ENCODE measurements at regions not wholly inside any gene's neighbourhood (a gene's known extent, or its start where the extent isn't known, plus 50 kb on each side); places are given as distances from the start of the nearest gene placed in this dataset.
"Not testable (repeated sequence)": the region's sequence is repeated elsewhere in the genome, so short reads cannot be mapped to it uniquely, and the experiment has no call there.

DNA sequence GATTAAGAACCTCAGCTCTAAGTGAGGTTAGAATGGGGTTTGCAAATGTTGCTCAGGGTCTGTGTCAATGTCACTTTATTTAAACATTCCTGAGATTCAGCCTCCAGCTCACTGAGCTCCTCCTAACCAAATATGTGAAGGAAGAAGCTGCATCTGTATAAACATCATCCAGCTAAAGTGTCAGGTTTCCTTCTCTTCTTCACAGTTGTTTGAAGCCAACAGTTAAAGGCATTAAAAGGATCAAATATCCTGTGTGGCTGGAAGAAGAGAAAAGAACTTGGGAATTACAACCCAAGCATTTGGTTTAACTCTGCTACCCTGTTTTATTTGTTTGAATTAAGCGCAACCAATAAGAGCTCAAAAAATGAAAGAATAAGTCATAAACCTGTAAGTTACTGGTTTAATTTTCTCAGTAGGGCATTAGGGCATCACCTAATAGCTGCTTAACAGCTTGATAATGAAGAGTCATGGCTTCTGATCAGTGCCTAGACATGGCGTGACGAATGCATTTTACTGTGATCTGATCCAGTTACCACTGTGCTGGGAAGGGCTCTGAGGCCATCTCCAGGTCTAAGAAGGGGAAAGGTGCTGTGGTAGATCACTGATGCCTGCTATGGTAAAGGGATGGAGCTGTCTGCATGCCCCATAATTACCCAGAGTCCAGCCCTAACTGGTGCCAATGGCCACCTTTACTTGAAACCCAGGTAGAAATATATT is 165.7 kb upstream of the TSC22D2 start:
- DNase-seq (ENCODE audit: low spot score): no peak

DNA sequence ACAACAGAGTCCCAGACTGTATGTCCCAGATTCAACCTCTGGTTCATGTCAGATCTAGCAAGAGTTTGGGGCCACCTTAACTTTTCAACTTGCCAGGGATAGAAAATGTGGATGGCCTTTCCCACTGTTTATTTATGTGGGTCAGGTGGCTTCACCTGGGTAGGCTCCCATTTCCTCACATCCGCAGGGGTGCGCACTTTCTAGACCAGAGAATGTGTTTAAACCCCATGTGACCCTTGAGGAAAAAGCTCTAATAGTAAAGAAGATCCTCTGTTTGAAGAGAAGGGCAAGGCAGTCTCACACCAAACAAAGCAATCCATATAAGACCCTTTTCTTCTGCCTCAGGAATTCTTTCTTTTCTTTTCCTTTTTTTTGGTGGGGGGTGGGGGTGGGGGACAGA is 167.2 kb upstream of the TSC22D2 start:
- DNase-seq (ENCODE audit: low spot score): no peak

DNA sequence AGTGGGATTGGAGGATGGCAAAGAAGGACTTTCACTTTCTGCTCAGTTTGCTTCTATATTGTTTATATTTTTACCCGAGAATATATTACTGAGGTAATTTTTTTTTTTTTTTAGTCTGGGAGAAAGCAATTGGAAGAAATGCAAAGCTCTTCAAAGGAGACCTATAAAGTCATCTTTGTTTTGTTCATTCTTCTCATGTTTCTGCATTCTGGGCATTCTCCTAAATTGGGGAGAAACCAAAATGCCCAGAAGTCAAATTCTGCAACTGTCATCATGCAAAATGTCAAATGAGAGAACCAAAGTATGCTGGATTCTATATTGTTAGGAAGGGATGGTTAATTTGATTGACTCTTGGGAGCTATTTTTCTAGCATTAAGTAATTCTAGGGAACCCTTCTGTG is 168.3 kb upstream of the TSC22D2 start:
- no peak for DNase-seq (ENCODE audit: low spot score)

DNA sequence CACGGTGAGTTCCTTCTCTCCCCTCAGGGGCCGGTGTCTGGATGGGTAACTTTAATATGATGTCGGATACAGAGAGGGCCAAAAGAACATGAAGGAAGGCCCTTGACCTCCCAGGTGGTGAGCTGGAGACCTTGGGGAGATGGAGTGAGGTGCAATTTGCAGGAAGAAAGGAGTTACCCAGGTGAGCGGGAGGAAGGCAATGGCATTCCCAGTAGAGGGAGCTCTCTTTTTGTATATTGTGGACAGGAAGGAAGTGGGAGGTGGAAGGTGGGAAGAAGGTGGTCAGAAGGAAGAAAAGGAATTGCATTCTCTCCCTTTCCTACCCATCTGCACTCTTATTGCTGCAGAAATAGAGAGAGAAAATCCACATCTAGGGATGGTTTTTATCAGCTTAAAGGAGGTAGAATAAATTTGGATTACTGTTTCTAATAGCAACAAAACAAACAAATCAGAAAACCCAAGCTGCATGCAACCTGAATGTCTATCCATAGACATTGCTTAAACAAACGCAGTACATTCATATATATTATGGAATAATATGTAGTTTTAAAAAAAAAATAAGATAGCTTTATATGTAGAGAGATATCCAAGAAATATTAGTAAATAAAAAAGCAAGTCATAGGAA is 169.0 kb upstream of the TSC22D2 start:
- DNase-seq (ENCODE audit: low spot score): no peak

DNA sequence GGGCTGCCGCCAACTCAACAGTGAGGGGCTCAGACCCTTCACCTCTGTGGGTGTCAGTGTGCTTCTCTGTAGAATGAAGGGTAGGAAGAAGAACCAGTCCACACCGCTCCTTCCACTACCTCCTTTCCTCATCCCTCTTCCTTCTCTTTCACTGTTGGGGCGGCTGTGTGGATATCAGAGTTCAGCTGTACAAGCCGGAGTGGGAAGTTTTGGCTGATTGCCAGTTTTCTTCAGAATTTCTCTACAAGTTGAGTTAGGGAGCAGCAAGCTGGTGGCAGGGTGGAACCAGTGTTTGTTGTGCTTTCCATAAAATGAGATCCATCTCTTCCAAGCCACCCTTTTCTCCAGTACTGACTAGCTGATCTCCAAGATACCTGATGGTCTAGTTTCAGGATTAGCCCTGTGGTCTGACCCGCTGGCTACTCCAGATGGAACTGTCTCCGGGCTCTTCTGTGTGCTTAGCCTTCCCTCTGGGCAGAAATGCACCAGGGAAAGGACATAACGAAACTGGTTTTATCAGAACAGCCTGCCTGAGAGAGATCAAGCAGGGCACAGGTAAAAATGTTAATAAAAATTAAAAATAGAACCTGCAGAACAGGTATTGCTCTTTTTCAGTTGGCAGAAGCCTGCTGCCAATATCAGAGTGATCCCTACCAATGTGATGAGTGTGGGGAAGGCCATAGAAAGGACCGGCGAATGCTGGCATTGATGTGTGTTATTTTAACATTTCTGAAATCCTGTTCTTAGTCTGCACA is 169.9 kb upstream of the TSC22D2 start:
- DNase-seq (ENCODE audit: low spot score): no peak

DNA sequence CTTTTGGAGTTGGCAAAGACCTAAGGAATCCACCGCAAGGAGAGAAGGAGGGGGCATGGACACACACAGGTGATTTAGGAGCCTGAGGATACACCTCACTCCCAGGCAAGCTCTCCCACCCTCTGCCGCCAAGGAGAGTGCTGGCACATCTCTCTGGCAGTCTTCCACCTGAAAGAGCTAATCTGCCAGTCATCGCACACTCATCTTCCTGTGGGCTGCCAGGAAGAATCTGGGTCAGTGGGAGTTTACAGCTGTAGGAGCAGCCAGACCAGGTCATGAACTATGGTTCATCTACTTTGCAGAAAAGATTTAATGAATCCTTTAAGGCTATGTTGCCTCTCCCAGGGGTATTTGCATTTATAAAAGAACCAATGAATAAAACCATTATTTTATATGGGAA is 170.6 kb upstream of the TSC22D2 start:
- no peak for DNase-seq (ENCODE audit: low spot score)

DNA sequence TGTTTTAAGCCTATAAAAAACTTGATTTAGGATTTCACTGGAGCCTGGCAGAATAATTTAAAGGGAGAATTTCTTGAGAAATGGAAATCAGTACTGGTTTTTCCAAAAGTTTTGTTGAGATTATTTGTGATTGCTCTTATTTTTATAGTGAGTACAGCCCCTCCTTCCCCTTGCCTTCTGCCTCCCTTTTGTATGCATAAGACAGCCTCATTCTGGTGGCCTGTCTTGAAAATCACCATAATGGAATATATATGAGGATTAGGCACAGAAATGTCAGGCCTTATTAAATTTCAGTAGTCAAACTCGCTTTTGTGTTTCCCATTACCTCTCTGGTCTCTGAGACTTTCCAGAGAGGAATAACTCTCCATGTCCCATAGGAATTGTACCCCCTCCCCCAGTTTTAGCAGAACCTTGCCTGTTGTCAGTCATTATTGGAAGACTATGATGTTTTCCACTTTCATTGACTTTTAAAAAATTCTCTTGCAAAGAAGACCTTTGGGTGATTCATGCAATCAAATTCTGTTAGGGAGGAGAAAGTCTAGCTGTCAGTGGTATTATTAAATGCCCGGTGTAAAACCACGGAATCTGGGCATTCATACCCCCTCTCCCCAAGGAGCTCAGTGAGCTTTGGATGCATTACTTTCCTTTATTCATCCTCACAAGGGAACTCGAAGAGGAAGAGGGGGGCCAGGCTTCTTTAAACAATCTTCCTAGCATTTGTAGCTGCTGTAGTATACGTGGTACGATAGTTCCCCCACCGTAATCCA is 171.6 kb upstream of the TSC22D2 start:
- DNase-seq (ENCODE audit: low spot score): no peak

DNA sequence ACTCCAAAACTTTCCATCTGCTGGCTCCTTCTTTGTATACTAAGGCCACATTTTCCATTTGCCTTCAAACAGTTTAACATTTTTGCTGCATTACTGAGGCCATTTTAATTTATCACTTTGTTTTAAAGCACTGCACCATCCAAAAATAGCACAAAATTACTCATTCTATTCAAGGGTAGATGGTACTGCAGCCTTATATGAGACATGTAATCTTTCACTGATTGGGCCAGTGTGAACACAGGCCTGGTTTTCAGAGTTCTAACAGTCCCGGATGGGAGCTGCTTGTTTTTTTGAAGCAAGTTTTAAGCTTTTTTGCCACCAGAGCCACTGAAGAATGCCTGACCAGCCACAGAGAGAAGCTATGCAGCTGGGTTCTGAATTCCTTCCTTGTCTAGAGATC is 172.3 kb upstream of the TSC22D2 start:
- DNase-seq (ENCODE audit: low spot score): no peak

DNA sequence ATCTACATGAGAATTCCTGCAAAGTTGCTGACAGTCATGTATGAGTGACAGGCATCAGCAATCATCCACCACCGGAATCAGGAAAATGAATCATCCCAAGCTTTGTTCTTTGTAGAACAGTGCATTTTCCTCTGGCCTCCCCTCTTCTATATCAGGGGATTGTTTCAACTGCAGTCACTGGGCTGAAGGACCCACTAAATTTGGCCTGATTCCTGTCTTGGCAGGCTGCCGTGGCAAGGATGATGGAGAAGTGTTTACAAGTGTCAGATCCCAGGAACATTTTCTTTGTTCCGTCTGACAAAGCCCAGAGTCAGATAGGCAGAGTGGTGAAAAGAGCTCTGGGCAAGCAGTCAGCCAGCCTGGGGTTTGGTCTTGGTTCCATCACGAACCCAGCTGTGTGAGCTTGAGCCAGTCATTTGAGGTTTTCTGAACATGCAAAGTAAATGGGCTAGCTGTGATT is 175.1 kb upstream of the TSC22D2 start:
- DNase-seq (ENCODE audit: low spot score): no peak

DNA sequence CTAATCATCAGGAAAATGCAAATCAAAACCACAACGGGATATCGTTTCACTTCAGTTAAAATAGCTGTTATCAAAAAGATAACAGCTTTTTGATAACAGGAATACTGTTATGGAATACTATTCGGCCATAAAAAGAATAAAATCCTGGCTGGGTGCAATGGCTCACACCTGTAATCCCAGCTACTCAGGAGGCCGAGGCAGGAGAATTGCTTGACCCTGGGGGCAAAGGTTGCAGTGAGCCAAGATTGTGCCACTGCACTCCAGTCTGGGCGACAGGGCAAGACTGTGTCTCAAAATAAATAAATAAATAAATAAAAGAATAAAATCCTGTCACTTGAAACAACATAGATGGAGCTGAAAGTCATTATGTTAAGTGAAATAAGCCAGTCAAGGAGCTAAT is 178.1 kb upstream of the TSC22D2 start:
- DNase-seq (ENCODE audit: low spot score): no peak

DNA sequence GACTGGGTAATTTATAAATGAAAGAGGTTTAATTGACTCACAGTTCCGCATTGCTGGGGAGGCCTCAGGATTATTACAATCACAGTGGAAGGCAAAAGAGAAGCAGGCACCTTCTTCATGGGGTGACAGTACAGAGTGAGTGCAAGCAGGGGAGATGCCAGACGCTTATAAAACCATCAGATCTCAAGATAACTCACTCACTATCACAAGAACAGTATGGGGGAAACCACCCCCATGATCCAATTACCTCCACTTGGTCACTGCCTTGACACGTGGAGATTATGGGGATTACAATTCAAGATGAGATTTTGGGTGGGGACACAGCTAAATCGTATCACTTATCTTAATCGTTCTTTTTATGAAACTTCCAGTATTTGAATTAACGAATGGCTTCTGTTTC is 179.5 kb upstream of the TSC22D2 start:
- not testable (repeated sequence) for DNase-seq (ENCODE audit: low spot score)

DNA sequence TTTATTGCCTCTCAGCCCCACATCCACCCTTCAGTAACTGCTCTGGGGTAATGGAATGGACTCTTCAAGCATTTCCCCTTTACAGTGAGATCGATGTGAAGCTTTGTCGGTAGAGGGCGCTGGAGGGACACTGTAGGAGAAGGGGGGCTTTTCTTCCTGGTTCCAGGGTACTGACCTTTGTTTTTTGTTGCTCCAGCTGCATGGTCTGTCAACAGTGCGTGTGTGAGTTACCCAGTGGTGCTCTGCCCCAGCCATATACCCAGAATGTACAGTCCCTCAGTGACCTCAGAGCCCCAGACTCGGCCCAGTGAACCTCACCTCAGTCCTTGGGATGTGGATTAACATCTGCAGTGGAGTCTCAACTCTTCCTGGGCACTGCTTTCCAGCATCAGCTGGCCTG is 180.3 kb upstream of the TSC22D2 start:
- DNase-seq (ENCODE audit: low spot score): peak; percentile 46

DNA sequence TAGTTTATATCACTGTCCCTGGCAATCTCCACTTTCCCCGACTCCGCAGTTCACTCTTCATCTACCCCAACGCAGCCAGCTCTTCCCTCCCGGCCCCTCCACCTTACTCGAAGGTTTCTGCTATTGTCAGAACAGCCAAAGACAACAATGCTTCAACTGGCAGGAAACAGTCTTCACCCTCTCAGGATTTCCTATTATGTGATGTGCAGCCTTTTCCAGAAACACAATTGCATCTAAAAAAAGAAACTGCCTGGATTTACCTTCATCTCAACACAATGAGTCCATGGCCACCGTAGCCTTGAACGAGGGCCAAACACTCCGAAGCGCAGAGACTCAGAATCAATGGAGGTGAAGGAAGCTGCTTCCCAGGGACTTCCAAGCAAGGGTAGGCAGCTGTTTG is 182.1 kb upstream of the TSC22D2 start:
- no peak for DNase-seq (ENCODE audit: low spot score)

DNA sequence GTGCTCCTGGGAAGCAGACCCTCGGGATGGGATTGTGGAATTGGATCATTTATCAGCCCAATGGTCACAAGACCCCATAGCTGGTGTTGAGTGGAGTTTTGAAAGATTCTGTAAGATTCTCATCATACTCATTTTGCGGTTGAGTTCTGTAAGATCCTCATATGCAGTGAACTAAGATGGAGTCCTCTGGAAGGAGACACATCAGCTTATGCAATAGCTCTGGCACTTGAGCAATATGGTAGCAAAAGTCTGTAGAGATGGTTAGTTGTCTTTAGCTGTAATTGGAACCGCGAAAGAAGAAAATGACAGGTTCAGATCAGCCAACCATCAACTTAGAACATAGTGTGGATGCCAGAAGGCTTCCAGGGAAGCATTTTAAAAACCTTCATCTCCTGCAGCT is 184.5 kb upstream of the TSC22D2 start:
- DNase-seq (ENCODE audit: low spot score): no peak

DNA sequence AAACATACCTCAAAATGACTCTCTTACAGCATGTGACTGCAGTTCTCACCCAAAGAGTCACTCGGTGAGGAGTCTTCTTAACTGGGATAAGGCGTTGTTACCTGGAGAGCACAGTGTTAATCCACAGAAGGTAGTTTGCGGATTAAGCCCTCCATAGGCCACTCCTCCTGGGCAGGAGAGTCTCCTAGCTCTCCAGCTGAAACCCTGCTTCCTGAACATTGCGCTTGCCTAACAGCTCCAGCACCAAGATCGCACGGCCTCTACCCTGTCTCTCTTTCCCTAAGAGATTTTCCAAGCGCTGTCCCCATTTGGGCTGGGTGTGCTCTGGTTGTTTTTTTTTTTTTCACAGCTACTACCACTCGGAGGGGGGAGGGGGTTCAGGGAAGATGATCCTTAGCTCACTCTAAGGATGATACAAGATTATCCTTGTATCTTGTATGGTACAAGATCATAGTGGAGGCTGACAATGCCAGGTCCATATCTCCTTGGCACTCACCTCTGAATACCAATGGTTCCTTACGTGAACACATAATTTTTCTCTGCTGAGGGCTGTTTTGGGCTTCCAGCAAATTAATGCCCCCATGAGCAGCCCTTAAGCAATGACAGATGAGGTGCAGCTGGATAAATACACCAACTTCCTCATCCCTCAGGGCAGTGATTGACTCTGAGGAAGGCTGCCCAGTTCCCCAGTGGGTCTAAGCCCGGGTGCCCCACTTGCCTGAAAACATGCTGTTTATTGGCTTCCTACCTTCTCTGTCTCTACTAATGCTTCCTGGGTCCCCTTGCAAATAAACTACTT is 185.2 kb upstream of the TSC22D2 start:
- DNase-seq (ENCODE audit: low spot score): no peak

DNA sequence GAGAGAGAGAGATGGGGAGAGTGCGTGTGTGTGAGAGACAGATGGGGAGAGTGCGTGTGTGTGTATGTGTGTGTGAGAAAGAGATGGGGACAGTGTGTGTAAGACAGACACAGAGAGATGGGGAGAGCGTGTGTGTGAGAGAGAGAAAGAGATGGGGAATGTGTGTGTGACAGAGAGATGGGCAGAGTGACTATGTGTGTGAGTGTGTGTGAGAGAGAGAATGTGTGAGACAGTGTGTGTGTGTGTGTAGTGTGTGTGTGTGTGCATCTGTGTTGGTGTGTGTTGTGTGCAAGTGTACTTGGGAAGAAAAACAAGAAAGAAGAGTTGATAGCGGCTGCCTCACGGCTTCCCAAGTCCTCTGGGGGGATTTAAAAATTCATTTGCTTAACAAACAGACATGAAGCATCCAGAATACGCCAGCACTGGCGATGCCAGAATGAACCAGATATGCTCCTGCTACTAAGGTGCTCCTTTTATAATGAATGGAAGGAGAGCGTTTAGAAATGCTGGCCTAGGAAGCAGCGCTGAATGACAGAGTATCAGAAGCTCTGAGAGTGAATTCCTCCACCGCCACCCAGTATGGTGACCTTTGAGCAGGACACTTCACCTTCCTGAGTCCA is 186.1 kb upstream of the TSC22D2 start:
- DNase-seq (ENCODE audit: low spot score): no peak

DNA sequence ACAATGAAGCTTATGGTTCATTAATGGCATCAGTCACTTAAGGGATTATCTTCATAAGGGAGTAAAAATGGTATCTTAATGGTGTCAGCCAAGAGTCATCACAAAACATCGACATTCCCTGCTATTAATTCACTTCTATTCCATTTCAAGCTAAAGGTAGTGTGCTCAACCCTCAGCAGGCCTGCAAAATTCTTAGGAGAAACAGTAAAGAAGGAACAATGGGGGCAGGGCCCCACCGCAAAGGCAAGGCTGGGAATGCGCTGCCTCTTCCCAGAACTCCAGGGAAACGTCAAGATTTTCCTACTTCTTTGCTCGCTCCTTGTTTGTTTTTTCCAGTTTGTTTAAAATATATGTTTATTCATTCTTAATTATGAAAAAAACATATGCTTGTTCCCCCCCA is 187.3 kb upstream of the TSC22D2 start:
- no peak for DNase-seq (ENCODE audit: low spot score)

DNA sequence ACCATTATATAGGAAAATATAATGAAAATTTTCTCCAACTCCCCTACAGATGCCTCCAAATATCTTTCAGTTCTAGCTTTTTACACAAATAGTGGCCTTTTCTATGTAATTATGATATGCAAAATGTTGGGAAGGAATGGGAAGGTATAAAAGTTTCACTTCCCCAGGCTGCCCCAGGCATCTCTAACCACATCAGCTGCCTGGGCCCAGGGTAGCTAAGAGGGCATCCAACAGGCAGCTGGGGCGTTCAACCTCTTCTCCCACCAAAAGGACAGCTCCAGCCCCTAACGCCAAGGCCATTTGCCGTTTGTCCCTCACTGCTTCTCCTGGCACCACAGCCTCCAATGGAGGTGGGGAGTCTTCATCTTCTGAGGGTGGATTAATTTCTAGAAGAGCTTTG is 188.1 kb upstream of the TSC22D2 start:
- DNase-seq (ENCODE audit: low spot score): no peak

DNA sequence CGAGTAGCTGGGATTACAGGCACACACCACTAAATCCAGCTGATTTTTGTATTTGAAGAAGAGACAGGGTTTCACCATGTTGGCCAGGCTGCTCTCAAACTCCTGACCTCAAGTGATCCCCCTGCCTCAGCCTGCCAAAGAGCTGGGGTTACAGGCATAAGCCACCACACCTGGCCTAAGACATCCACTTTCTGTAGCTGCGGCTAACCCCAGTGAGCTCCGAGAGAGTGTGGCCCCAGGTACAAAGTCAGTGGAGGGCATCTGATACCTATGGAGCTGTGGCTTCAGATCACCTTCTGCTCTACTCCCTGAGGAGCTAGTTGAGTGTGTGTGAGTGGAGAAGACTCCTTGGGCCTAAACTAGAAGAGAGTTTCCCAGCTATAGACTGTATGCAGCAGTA is 189.3 kb upstream of the TSC22D2 start:
- DNase-seq (ENCODE audit: low spot score): no peak

DNA sequence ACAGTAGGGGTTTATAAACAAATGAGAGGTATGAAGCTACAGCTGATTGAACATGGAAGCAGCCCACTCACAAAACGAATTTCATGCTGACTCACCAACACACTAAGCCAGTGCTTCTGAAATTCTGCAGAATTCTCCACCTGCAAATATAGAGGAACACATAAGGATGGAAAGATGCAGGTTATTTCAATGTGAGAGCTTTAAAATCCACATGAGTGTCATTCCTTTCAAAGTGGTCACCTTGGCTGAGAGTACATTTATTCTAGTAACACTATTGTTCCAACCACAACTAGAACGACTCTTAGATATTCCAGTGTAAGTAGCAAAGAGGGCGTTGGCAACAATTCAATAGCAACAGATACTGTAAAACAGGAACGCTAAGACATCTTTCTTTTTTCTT is 189.9 kb upstream of the TSC22D2 start:
- DNase-seq (ENCODE audit: low spot score): no peak

DNA sequence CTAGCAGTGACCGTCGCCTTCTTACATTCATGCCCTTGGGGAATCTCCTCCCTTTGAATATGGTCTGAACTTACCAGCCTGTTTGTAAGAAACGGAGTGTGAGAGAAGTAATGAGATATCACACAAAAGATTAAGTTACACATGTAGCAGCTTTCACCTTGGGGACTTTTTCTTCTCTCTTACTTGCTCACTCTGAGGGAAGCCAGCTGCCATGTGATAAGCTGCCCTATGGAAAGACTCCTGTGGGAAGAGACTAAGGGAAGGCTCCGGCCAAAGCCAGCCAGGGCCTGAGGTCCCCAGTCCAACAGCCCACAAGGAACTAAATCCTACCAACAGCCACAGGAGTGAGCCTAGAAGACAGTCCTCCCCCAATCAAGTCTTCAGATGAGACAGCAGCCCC is 190.4 kb upstream of the TSC22D2 start:
- no peak for DNase-seq (ENCODE audit: low spot score)

Measured in hematopoietic multipotent progenitor cell treated with erythropoietin and hydrocortisone succinate and interleukin-3 and kit ligand, for 15 days (in vitro differentiated cells).